HG02943 (cell line): ENCODE measurements at regions not wholly inside any gene's neighbourhood (a gene's known extent, or its start where the extent isn't known, plus 50 kb on each side); places are given as distances from the start of the nearest gene placed in this dataset.
"Not testable (repeated sequence)": the region's sequence is repeated elsewhere in the genome, so short reads cannot be mapped to it uniquely, and the experiment has no call there.

Source experiments
- ATAC-seq: cut with Tn5 transposase; IDR thresholded peaks from one replicate; pipeline ENCODE4 v1.9.1; 2021; ENCODE audit warnings: mild to moderate bottlenecking, low read depth, moderate library complexity; ENCODE audit not compliant: unreplicated experiment

- ATAC-seq = no peak
Observed at GRCh38 chr12:131642771-131643170, 68.1 kb upstream of the SFSWAP start.

- no peak for ATAC-seq
Observed at GRCh38 chr12:131643631-131644452, 67.0 kb upstream of the SFSWAP start.

GRCh38 chr12:131644481-131644880, 66.4 kb upstream of the SFSWAP start:
- no peak for ATAC-seq

GRCh38 chr12:131644917-131645316, 66.0 kb upstream of the SFSWAP start:
- ATAC-seq = not testable (repeated sequence)

- ATAC-seq = not testable (repeated sequence)
Observed at GRCh38 chr12:131645557-131645956, 65.3 kb upstream of the SFSWAP start.

- ATAC-seq = not testable (repeated sequence)
Observed at GRCh38 chr12:131646444-131646843, 64.4 kb upstream of the SFSWAP start.

- no peak for ATAC-seq
Observed at GRCh38 chr12:131647667-131648066, 63.2 kb upstream of the SFSWAP start.

GRCh38 chr12:131655469-131656174, 55.3 kb upstream of the SFSWAP start:
- ATAC-seq = not testable (repeated sequence)

- ATAC-seq = not testable (repeated sequence)
Observed at GRCh38 chr12:131656796-131657195, 54.1 kb upstream of the SFSWAP start.

- ATAC-seq = not testable (repeated sequence)
Observed at GRCh38 chr12:131658605-131659004, 52.3 kb upstream of the SFSWAP start.

GRCh38 chr12:131659484-131659883, 51.4 kb upstream of the SFSWAP start:
- ATAC-seq = not testable (repeated sequence)

GRCh38 chr12:131659976-131660375, 50.9 kb upstream of the SFSWAP start:
- not testable (repeated sequence) for ATAC-seq

- not testable (repeated sequence) for ATAC-seq
Observed at GRCh38 chr12:131660401-131660800, 50.5 kb upstream of the SFSWAP start.
